ENCODE measurements at regions not wholly inside any gene's neighbourhood (a gene's known extent, or its start where the extent isn't known, plus 50 kb on each side); places are given as distances from the start of the nearest gene placed in this dataset.
"Not testable (repeated sequence)": the region's sequence is repeated elsewhere in the genome, so short reads cannot be mapped to it uniquely, and the experiment has no call there.

DNA sequence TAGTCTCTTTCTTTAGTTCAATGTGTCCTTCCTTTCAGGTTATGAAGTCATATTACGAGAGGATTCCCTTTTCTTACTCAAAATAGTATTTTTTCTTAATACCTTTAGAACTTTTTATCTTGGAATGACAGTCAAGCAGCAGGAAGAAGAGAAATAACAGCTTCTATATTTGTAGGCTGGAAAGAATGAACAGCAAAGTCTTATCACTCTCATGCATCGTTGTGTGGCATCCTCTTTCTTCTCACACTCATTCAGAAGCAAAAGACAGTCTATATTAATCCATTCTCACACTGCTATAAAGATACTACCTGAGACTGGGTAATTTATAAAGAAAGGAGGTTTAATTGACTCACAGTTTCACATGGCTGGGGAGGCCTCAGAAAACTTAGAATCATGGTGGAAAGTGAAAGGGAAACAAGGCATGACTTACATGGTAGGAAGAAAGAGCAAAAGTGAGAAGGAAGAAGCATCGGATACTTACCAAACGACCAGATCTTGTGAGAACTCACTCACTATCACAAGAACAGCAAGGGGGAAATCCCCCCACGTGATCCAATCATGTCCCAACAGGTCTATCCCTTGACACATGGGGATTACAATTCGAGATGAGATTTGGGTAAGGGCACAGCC is 1646.1 kb upstream of the CDH6 start:
- DNase-seq = no peak

DNA sequence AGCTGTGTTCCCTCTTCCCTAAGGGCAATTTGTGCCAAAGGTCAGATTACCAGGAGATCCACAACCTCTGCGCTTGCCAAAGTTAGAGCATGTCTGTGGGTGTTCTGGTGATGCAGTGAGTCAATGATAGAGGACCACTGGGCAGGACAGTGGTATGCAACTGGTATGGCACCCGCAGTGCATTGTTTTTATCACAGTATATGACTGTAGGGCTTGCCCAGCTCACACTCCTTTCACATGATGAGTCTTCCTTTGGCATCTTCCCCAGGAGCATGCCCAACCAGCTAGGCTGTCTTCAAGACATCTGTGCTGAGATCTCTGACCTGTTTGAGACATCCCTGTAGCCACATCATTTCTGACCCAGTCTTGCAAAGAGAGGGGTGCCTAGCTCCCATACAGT is 1650.0 kb upstream of the CDH6 start:
- no peak for DNase-seq

DNA sequence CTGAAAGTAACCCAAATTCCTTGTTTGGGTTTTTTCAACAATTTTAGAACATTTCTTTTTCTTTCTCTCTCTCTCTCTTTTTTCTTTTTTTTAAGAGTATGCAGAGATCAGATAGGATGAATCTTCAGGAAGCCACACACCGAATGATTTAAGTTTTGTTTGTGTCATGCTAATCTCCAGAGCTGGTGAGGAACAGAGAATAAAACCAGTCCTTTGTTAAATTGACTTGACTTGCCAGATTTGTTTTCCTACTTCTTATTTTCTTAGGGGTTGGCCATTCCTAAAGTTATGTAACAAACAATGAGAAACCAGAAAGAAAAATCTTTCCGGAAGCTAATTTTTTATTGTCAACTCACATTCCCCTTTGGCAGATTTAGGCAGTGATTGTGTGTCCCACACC is 1669.3 kb upstream of the CDH6 start:
- no peak for DNase-seq

DNA sequence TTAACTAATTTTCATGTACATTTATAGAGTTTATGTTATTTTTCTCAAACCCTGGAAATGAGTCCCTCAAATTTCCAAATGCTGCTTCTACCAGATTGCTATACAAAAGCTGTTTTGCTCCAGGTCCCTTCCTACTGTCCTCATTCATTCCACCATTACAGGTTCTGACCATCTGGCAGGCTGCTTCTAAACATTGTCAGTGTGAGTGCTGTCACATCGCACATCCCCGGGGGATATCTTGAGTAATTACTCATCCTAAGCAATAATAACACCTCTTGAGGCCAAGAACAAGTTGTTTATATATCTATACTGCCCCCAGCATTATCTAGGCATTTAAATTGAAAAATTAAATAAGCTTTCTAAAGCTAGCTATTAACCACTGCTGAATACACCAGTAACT is 1675.3 kb upstream of the CDH6 start:
- no peak for DNase-seq

DNA sequence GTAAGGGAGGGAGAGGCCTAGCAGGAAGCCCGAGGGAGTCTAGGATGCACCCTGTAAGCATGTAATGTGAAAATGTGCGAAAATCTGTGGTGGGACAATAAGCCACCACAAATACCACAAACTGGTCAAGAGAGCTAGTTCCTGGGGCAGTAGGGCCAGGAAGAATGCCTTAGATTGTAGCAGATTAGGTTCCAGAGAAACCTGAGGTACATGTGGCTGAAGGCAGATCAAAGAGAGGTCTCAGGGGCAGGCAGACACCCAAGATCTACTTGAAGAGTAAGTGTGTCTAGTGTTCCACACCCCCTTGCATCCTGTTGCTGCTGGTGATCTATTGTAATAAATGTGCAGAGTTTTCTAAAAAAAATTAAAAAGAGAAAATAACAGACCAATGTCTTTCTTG is 1677.3 kb upstream of the CDH6 start:
- no peak for DNase-seq

DNA sequence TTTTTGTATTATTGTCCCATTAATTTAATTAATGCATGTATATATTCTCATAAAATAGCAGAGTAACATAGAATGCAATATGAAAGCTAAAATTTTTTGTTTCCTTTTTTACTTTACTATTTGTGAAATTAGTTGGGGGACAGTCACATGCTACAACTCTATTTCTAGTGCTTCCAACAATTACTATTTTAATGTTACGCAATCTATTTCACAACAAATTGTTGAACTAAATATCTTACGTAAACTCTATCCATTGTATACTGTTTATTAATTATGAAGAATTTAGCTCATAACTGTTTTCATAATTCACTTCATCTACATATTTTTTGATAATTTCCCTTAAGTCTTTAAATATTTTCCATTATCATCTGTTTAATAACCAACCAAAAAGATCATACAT is 1685.4 kb upstream of the CDH6 start:
- DNase-seq = no peak

DNA sequence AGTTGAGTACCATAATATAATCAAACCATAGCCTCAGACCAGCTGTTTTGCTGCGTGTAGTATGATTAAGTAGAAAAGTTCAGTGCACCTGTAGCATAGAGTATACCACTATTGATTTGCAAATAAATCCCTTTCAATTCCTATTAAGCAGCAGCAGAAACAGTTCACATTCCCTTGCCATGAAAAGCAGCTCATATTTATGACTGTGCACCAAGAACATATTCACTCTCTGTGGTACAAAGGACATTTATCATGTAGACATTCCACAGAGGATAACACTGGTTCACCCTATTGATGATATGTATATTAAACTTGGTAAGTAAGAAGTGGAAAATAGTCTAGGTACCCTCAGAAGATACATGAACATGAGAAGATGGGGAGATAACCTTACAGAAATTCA is 1689.1 kb upstream of the CDH6 start:
- no peak for DNase-seq

DNA sequence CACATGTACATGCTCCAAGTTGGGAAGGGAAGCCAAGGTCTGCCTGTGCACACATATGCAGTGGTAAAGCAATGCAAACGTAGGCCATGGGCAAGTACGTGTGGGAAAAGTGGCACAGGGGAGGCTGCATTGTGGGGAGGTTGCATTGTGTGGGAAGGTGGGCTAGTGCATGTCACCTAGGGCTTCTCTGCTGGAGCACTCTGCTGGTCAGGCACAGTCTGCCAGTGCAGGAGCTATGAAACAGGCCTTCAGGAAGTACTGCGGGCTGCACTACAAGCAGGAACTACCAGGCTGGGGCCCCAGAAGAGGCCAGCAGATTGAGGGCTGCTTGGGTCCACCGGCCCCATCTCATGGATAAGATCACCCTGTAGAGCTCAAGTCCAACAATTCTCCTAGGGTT is 1694.6 kb upstream of the CDH6 start:
- DNase-seq = no peak

DNA sequence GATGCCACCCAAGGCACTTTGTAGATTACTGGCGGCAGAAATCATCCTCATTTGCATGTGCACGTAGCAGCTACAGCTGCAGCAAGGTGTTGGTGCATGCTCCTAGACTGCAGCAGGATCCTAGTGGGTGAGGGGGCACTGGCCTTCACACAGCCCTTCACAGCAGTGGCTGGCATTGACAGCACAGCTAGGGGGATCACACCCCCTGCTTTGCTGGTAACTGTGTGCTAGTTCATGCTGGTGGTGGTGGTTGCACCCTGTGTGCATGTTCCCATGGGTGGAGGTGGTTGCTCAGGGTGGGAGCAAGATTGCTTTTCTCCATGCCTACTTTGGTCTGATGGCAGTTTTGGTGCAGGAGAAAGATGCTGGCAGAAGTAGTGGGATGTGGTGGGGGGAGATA is 1695.1 kb upstream of the CDH6 start:
- DNase-seq = no peak

DNA sequence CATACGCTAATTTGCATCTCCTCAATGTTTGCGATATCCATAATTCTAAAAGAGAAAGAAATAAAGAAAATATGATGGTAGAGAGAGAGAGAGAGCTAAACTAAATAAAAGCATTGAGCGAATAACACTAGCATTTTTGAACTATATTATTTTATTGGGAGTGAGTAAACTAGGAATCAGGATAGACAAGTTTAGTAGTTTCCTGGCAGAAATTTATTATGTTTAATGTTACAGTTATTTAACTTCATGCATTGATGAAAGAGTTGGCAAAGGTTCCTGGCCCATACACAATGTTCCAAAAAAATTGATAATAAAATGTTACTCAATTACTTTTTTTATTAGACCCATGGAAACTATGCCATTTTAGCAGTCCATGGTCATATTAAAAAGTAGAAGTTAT is 1708.2 kb upstream of the CDH6 start:
- no peak for DNase-seq

DNA sequence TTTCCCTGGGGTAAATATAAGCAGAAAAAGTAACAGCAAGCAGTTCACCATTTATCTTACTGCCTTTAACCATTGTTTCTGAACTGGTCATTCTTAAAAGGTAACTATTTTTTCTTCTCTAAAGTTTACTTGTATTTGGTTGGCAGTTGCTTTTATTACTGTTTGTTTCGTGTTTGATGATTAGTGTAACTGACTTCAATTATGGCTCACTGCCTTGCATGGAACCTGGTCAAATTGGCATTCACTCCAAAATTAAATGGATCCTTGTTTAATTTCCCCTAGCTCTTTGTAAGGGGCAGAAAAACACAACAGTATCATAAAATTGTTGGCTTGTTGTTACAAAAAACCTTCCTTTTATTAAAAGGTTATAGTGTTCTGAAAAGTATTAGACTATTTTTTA is 1723.9 kb upstream of the CDH6 start:
- no peak for DNase-seq

DNA sequence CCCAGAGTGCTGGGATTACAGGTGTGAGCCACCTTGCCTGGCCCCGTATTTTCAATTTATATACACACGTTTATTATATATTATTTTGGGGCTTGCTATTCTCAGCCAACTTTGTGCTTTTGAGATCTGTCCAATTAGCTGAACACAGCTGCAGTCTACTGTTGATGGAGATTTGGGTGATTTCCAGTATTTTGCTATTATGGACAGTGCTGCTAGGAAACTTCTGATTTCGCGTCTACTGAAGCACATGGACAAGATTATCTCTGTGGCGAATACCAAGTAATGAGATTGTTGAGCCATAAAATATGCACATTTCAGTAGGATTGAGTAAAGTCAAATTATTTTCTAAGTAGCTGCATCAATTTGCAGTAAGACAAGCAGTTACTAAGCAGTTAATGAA is 1731.2 kb upstream of the CDH6 start:
- DNase-seq = no peak

DNA sequence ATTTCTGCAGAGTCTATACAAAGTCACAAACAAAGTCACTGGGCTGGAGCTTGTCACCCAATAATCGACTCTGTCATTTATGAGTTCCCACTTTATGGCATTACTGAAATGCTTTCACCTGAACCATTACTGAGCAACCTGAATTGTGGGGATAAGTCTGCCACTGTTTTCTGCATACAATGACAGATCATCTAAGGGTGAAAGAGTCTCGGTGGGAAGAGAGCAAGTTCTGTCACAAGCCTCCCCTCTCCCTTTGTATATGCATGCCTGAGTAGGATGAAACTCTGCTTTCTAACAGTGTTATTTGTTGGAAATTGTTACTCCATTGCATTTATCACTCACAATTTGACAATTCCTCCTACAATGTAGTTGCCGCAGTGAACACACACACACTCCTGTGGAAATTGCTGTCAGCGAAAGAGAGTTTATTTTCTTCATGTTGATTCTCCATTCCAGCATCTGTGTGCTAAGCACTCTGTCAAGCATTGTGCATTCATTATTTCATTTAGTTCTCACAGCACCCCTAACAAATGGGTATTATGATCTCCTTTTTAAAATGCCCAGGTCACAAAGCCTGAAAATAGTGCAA is 1732.4 kb upstream of the CDH6 start:
- no peak for DNase-seq

DNA sequence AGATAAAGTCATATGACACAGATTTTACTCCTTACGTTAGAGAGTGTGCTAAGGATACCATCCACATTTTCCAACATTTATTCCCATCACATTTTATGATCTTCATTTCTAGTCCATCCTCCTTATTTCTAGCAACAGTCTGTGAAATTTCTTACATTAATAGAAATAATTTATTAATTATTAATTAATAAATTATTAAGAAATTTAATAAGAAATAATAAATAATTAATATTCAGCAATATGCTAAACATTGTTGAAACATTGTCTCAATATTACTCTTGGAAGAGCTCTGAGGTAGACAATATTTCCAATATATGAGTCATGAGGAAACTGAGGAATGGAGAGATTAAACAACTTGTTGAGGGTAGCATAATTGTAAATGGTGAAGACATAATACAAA is 1742.5 kb upstream of the CDH6 start:
- not testable (repeated sequence) for DNase-seq

DNA sequence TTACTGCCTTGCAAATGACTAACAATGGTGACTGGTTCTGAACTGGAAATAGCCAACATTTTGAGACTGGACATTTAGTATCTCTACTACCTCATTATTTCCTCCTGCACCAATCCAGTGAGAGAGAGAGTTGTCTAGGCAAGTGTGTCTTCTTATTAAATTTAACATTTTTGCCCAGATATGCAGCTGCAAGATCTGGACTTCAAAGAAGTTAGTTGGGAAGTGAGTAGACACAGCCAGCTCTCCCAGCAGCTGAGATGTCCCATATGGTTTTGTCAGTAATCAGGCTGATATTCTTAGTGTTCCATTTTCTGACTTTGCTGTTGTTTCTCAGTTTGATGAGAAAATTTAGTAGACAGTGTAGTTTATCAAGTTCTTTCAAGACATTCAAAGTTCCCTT is 1778.8 kb upstream of the CDH6 start:
- no peak for DNase-seq

DNA sequence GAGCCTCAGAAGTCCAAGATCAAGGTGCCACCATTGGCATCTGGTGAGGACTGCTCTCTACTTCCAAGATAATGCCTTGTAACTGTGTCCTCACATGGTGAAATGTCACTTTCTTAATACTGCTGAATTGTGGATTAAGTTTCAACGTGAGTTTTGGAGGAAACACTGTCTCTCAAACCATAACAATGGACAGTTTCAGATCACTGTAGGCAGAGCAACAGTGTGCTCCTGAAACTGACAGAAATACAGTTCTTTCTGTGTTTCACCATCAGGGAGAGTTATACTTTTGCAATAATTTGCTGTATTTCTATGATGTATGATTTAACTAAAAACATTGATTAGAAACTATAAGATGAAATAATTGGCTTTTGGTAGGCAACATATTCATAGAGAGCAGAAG is 1780.5 kb upstream of the CDH6 start:
- DNase-seq = no peak

DNA sequence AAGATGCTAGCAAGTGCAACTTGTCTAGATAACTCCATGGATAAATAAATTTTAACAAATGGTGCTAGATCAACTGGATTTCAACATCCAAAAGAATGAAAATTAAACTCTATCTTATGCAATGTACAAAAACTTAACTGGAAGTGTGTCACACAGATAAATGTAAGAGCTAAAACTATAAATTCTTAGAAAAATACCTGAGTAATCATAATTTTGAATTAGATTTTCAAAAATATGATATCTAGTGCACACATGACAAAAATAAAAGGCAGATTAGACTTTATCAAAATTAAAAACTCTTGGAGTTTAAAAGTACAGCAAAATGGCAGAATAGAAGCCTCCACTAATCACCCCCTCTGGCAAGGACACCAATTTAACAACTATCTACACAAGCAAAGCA is 1791.2 kb upstream of the CDH6 start:
- no peak for DNase-seq

DNA sequence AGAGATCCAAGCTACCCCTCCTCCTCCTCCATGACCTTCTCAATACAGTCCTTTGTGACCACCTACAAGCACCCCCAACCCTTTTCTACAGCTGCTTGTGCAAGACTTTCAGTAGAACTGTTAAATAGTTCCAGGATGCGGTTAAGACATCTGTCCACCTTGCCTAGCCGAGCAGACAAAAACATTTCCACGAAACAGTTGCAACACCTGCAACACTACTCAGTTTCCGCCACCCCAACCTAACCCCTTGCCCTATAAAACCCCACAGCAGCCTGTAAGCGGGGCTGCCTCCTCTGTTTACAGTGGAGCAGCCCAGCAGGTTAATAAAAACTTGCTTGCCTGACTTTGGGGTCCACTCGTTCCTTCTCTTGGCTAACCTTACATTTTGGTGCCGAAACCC is 1803.5 kb upstream of the CDH6 start:
- DNase-seq = no peak

DNA sequence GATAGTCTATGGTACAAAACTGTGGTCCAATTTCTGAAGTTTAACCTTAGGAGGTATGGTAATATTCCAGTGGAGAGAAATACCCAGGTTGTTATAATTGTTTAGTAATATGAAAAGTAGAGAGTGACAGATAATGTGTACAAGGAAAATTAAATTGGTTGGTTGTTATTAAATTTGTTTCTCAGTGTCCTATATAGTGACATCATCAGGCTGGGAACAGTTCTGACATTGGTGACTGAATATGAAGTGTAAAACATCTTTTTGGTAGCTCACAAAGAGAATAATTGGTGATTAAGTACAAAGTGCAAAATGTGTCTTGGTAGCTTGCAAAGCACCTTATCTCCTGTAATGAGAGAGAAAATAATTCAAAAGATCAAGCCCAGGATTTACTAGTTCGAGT is 1806.1 kb upstream of the CDH6 start:
- DNase-seq = no peak

DNA sequence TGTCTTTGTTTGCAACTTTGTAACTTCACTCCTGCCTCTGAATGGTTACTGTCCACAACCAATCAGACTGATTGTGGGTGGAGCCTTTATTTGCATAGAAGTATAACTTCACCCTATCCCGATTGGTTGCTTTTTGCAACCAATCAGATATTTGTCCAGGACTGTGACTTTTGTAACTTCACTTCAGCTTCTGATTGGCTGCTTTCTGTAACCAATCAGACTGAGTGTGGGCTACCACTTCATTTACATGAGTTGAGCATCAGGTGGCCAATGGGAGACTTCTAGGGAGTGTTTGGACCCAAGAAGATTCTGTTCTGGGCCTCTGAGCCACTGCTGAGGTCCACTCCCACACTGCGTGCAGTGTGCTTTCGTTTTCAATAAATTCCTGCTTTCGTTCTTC is 1810.7 kb upstream of the CDH6 start:
- no peak for DNase-seq

DNA sequence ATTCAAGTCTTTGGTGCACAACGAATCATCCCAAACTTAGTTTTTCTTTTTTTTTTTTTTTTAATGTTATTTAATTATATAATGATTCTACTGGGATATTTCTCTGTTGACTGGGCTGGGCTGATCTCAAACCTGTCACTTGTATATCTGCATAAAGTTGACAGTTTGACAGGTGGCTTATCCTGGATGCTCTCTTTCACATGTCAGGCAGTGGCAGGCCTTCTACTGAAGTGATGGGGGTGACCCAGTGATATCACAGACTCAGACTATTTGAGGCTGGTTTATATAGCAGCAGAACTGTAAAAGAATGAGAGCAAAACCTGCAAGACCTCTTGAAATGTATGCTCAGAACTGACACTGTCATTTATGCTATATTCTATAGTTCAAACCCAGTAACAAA is 1813.5 kb upstream of the CDH6 start:
- DNase-seq = no peak

DNA sequence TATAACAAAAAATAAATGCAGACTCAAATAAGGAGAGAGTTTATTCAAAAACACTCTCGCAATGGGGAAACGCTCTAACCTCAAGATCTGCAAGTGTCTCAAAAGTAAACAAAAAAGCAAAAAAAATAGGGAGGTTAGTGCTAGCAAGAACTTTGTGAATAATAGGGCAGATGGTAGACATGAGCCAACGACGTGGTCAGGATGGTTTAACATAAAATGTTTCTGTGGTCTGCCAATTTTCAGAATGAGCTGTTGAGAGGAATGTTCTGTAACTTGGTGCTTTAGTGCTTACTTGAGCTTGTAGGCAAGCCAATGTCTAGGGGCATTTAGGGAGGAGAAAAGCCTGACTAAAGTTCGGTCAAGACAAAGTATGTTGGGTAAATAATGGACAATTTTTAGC is 1813.9 kb upstream of the CDH6 start:
- no peak for DNase-seq

DNA sequence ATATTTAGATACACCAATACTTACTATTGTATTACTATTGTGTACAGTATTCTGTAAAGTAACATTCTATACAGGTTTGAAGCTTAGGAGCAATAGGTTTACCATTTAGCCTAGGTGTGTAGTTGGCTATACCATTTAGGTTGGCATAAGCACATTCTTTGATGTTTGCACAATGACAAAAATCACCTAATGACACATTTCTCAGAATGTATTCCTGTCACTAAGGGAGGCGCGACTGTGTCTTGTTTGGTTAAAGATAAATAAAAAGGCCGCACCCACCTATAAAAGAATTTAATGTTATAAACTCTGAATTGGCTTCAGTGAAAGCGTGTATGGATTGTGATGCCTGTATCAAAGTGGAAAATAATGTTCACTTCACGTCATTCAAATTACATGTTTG is 1815.4 kb upstream of the CDH6 start:
- no peak for DNase-seq

DNA sequence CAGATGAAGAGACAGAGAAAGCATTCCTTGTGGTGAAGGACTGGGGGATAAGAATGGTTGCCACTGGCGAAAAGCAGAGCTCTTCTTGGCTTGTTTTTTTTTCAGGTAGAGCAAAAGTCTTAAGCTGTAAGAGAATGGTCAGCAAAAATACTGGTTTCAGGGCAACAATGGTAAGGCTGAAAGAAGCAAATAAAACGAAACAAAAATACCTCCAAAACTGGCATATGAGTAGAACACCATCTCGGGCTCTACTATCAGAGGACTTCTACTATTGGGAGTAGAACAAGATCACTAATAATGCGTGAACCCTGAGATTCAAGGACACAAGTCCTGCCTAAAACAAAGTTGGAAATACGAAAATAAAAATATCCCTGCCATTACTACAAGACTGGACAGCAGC is 1823.2 kb upstream of the CDH6 start:
- DNase-seq = no peak

DNA sequence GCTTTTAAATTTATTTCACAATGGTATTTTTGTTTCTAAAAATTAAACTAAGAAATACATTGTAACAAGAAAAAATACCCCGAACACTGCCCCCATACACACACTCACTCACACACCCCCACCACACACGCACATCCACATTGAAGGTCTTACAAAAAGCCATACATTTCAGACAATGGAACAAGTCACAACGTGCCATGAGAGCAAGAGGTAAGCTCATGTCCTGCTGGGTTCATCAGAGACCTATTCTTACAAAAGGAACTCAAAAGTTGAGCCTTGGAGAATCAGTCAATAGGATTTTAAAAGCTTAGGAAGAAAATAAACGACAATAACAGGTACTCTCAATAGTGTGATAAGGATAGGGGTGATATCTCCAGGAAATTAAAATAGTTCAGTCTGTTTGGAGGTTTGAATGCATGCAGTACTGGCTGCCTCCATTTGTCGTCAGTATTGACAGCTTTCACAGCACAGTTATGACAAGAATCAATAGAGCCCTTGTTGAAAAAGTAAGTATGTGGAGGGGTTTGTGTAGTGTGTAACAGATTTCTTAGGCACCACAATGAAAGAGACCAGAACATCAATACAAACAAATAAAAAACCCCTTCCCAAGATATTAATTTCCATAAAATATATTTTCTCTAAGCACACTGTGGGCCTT is 1826.2 kb upstream of the CDH6 start:
- no peak for DNase-seq
